Stimulated activated CD4-positive, alpha-beta T cell treated with anti-CD3 and anti-CD28 coated beads, Interleukin-1b, Interleukin-23, amount 100 ng/mL, for 48 hours (primary cell): ENCODE measurements at regions not wholly inside any gene's neighbourhood (a gene's known extent, or its start where the extent isn't known, plus 50 kb on each side); places are given as distances from the start of the nearest gene placed in this dataset.
"Not testable (repeated sequence)": the region's sequence is repeated elsewhere in the genome, so short reads cannot be mapped to it uniquely, and the experiment has no call there.

ENCODE experiments used
- DNase-seq: peaks from one replicate; pipeline ENCODE4 v3.0.0-alpha.2; 2020

- DNase-seq = no peak
Observed at GRCh38 chr4:86481440-86481839, 112.7 kb upstream of the PTPN13 start.

- DNase-seq = no peak
Observed at GRCh38 chr4:86482306-86483172, 111.6 kb upstream of the PTPN13 start.

GRCh38 chr4:86483173-86483490 is 111.0 kb upstream of the PTPN13 start:
- no peak for DNase-seq

GRCh38 chr4:86483773-86484172 is 110.3 kb upstream of the PTPN13 start:
- DNase-seq = no peak

- DNase-seq = no peak
Observed at GRCh38 chr4:86484241-86484640, 109.9 kb upstream of the PTPN13 start.

GRCh38 chr4:86487738-86488348 is 106.3 kb upstream of the PTPN13 start:
- DNase-seq = no peak

- DNase-seq = no peak
Observed at GRCh38 chr4:86493460-86493859, 100.7 kb upstream of the PTPN13 start.

GRCh38 chr4:86496094-86497080 is 97.7 kb upstream of the PTPN13 start:
- peak; percentile 3 for DNase-seq

GRCh38 chr4:86497131-86497530 is 97.0 kb upstream of the PTPN13 start:
- no peak for DNase-seq

GRCh38 chr4:86497980-86498862 is 95.9 kb upstream of the PTPN13 start:
- no peak for DNase-seq

GRCh38 chr4:86498863-86499166 is 95.3 kb upstream of the PTPN13 start:
- DNase-seq = no peak

GRCh38 chr4:86500527-86500926 is 93.6 kb upstream of the PTPN13 start:
- no peak for DNase-seq

- no peak for DNase-seq
Observed at GRCh38 chr4:86502081-86502480, 92.0 kb upstream of the PTPN13 start.

GRCh38 chr4:86506591-86506990 is 87.5 kb upstream of the PTPN13 start:
- DNase-seq = no peak

GRCh38 chr4:86508436-86508835 is 85.7 kb upstream of the PTPN13 start:
- no peak for DNase-seq

GRCh38 chr4:86511590-86511989 is 82.5 kb upstream of the PTPN13 start:
- no peak for DNase-seq

- no peak for DNase-seq
Observed at GRCh38 chr4:86512631-86513030, 81.5 kb upstream of the PTPN13 start.

- DNase-seq = not testable (repeated sequence)
Observed at GRCh38 chr4:86515963-86516362, 78.2 kb upstream of the PTPN13 start.

- no peak for DNase-seq
Observed at GRCh38 chr4:86521373-86521969, 72.6 kb upstream of the PTPN13 start.

- DNase-seq = no peak
Observed at GRCh38 chr4:86522349-86522748, 71.8 kb upstream of the PTPN13 start.

GRCh38 chr4:86523333-86523732 is 70.8 kb upstream of the PTPN13 start:
- DNase-seq = no peak

- DNase-seq = not testable (repeated sequence)
Observed at GRCh38 chr4:86527713-86528112, 66.4 kb upstream of the PTPN13 start.
